ENCODE measurements at regions not wholly inside any gene's neighbourhood (a gene's known extent, or its start where the extent isn't known, plus 50 kb on each side); places are given as distances from the start of the nearest gene placed in this dataset.

- DNase-seq (no peak), ATAC-seq (no peak)
- Histone ChIP-seq H3K4me3 (no peak overlapping the region), H3K36me3 (no peaks in the 10 kb centered on the region), H3K27me3 (peaks cover 0 to 59% (median 19%) of the 10 kb centered on the region in 9 donors), H3K9me3 (no peaks in the 10 kb centered on the region), H3K27ac (no peak overlapping the region), H3K4me1 (no peaks in the 10 kb centered on the region)
- 56 to 71% (median 62%) methylated on average over 5 to 11 of the region's 11 CpGs for WGBS, 4 donors
- no peak for TF ChIP-seq POLR2A (IDR thresholded peaks at IDR 0.05)
- TF ChIP-seq CTCF (IDR thresholded peaks at IDR 0.05): no peak
- intact Hi-C loops (cut with DNase I): loop anchor here in 1 of 10 donors (2.0 kb wide), 1 partner anchor 21 kb away; no protein-coding TSS in a partner anchor
Measured at GRCh38 chr17:74055508-74056160, 147.8 kb upstream of the RPL38 start.

GRCh38 chr17:74059479-74060240 lies 143.8 kb upstream of the RPL38 start:
- no peak overlapping the region for H3K27ac ChIP-seq
- no peak overlapping the region for H3K4me3 ChIP-seq
- no peaks in the 10 kb centered on the region for H3K36me3 ChIP-seq
- H3K27me3 ChIP-seq: peaks cover 0 to 54% (median 5%) of the 10 kb centered on the region in 9 donors
- intact Hi-C loops (cut with DNase I): no loop called here
- no peaks in the 10 kb centered on the region for H3K4me1 ChIP-seq
- ATAC-seq: no peak
- no peak for DNase-seq
- WGBS, 4 donors: 55 to 71% (median 59%) methylated on average over 4 of the region's 4 CpGs
- TF ChIP-seq POLR2A (IDR thresholded peaks at IDR 0.05) (no peak), CTCF (IDR thresholded peaks at IDR 0.05) (no peak)
- H3K9me3 ChIP-seq: no peaks in the 10 kb centered on the region

- Histone ChIP-seq H3K4me1 (no peaks in the 10 kb centered on the region), H3K27me3 (peaks cover 0 to 42% (median 8%) of the 10 kb centered on the region in 9 donors), H3K4me3 (no peak overlapping the region), H3K9me3 (no peaks in the 10 kb centered on the region), H3K36me3 (no peaks in the 10 kb centered on the region), H3K27ac (no peak overlapping the region)
- no peak for DNase-seq
- intact Hi-C loops (cut with DNase I): no loop called here
- WGBS, 4 donors: 69 to 75% (median 71%) methylated on average over 5 of the region's 5 CpGs
- no peak for TF ChIP-seq POLR2A (IDR thresholded peaks at IDR 0.05)
- TF ChIP-seq CTCF (IDR thresholded peaks at IDR 0.05): no peak
- no peak for ATAC-seq
Measured at GRCh38 chr17:74061758-74062157, 141.7 kb upstream of the RPL38 start.

- WGBS, 4 donors: 74 to 83% (median 78%) methylated on average over 3 of the region's 3 CpGs
- peaks cover 0 to 42% (median 8%) of the 10 kb centered on the region in 9 donors for H3K27me3 ChIP-seq
- ATAC-seq: no peak
Measured at GRCh38 chr17:74062234-74062633, 141.2 kb upstream of the RPL38 start.

More at GRCh38 chr17:74062234-74062633, 141.2 kb upstream of the RPL38 start:
- Histone ChIP-seq H3K36me3 (no peaks in the 10 kb centered on the region), H3K9me3 (no peaks in the 10 kb centered on the region), H3K27ac (no peak overlapping the region), H3K4me3 (no peak overlapping the region), H3K4me1 (no peaks in the 10 kb centered on the region)
- DNase-seq: no peak
- TF ChIP-seq CTCF (IDR thresholded peaks at IDR 0.05) (no peak), POLR2A (IDR thresholded peaks at IDR 0.05) (no peak)
- intact Hi-C loops (cut with DNase I): no loop called here
